ENCODE measurements at regions not wholly inside any gene's neighbourhood (a gene's known extent, or its start where the extent isn't known, plus 50 kb on each side); places are given as distances from the start of the nearest gene placed in this dataset.
"Not testable (repeated sequence)": the region's sequence is repeated elsewhere in the genome, so short reads cannot be mapped to it uniquely, and the experiment has no call there.

- DNase-seq (ENCODE audit: low spot score) = no peak
Observed at GRCh38 chr6:66134021-66134420, 427.0 kb upstream of the EYS start.

GRCh38 chr6:66128656-66129055, 421.6 kb upstream of the EYS start:
- DNase-seq (ENCODE audit: low spot score) = no peak

- DNase-seq (ENCODE audit: low spot score) = no peak
Observed at GRCh38 chr6:66128243-66128642, 421.2 kb upstream of the EYS start.

- no peak for DNase-seq (ENCODE audit: low spot score)
Observed at GRCh38 chr6:66127061-66127460, 420.0 kb upstream of the EYS start.

- DNase-seq (ENCODE audit: low spot score) = no peak
Observed at GRCh38 chr6:66126358-66126757, 419.3 kb upstream of the EYS start.

GRCh38 chr6:66103954-66104353, 396.9 kb upstream of the EYS start:
- peak; percentile 36 for DNase-seq (ENCODE audit: low spot score)

- DNase-seq (ENCODE audit: low spot score) = no peak
Observed at GRCh38 chr6:66103354-66103753, 396.3 kb upstream of the EYS start.

- no peak for DNase-seq (ENCODE audit: low spot score)
Observed at GRCh38 chr6:66096679-66097078, 389.7 kb upstream of the EYS start.

- no peak for DNase-seq (ENCODE audit: low spot score)
Observed at GRCh38 chr6:66094615-66095014, 387.6 kb upstream of the EYS start.

- not testable (repeated sequence) for DNase-seq (ENCODE audit: low spot score)
Observed at GRCh38 chr6:66092306-66092705, 385.3 kb upstream of the EYS start.

- no peak for DNase-seq (ENCODE audit: low spot score)
Observed at GRCh38 chr6:66086532-66086931, 379.5 kb upstream of the EYS start.

- DNase-seq (ENCODE audit: low spot score) = no peak
Observed at GRCh38 chr6:66082914-66083313, 375.9 kb upstream of the EYS start.

- no peak for DNase-seq (ENCODE audit: low spot score)
Observed at GRCh38 chr6:66068907-66069306, 361.9 kb upstream of the EYS start.

GRCh38 chr6:66068033-66068432, 361.0 kb upstream of the EYS start:
- DNase-seq (ENCODE audit: low spot score) = no peak

GRCh38 chr6:66065313-66065712, 358.3 kb upstream of the EYS start:
- no peak for DNase-seq (ENCODE audit: low spot score)

GRCh38 chr6:66057034-66057433, 350.0 kb upstream of the EYS start:
- no peak for DNase-seq (ENCODE audit: low spot score)

- DNase-seq (ENCODE audit: low spot score) = no peak
Observed at GRCh38 chr6:66054967-66055366, 347.9 kb upstream of the EYS start.

GRCh38 chr6:66051812-66052211, 344.8 kb upstream of the EYS start:
- DNase-seq (ENCODE audit: low spot score) = no peak

- no peak for DNase-seq (ENCODE audit: low spot score)
Observed at GRCh38 chr6:66048684-66049474, 341.9 kb upstream of the EYS start.

GRCh38 chr6:66032626-66033025, 325.6 kb upstream of the EYS start:
- no peak for DNase-seq (ENCODE audit: low spot score)

- DNase-seq (ENCODE audit: low spot score) = no peak
Observed at GRCh38 chr6:66029391-66029790, 322.4 kb upstream of the EYS start.

- DNase-seq (ENCODE audit: low spot score) = no peak
Observed at GRCh38 chr6:65999288-65999791, 292.3 kb upstream of the EYS start.

GRCh38 chr6:65998544-65998943, 291.5 kb upstream of the EYS start:
- DNase-seq (ENCODE audit: low spot score) = no peak

GRCh38 chr6:65997539-65997938, 290.5 kb upstream of the EYS start:
- no peak for DNase-seq (ENCODE audit: low spot score)

Measured in kidney capillary endothelial cell (primary cell).